DMS 273 (cell line): ENCODE measurements at regions not wholly inside any gene's neighbourhood (a gene's known extent, or its start where the extent isn't known, plus 50 kb on each side); places are given as distances from the start of the nearest gene placed in this dataset.
"Not testable (repeated sequence)": the region's sequence is repeated elsewhere in the genome, so short reads cannot be mapped to it uniquely, and the experiment has no call there.

ENCODE experiments used
- DNase-seq: peaks from one replicate; lab custom pipeline; 2025; ENCODE audit not compliant: unreplicated experiment; lab: John Stamatoyannopoulos, UW

- no peak for DNase-seq
Observed at GRCh38 chr16:73101568-73101967, 53.6 kb upstream of the ZFHX3 start.

- DNase-seq, result not testable (repeated sequence)
Observed at GRCh38 chr16:73099601-73100000, 51.7 kb upstream of the ZFHX3 start.
